Ishikawa (cell line): ENCODE measurements at regions not wholly inside any gene's neighbourhood (a gene's known extent, or its start where the extent isn't known, plus 50 kb on each side); places are given as distances from the start of the nearest gene placed in this dataset.

Experiments
- CEBPB ChIP-seq: IDR thresholded peaks from 2 replicates; pipeline ENCODE4 v1.6.1; 2012
- CREB1 ChIP-seq: IDR thresholded peaks from 2 replicates; pipeline ENCODE4 v1.6.1; 2012; ENCODE audit warnings: low read depth
- EGR1 ChIP-seq: IDR thresholded peaks from 2 replicates; pipeline ENCODE4 v1.6.1; 2012
- EP300 ChIP-seq: IDR thresholded peaks from 2 replicates; pipeline ENCODE4 v1.6.1; 2012; ENCODE audit warnings: borderline replicate concordance
- FOXM1 ChIP-seq: IDR thresholded peaks from 2 replicates; pipeline ENCODE4 v1.6.1; 2012; ENCODE audit warnings: low read depth, borderline replicate concordance
- MAX ChIP-seq: IDR thresholded peaks from 2 replicates; pipeline ENCODE4 v1.6.1; 2012
- NFIC ChIP-seq: IDR thresholded peaks from 2 replicates; pipeline ENCODE4 v1.6.1; 2012
- RAD21 ChIP-seq: IDR thresholded peaks from 2 replicates; pipeline ENCODE4 v1.6.1; 2012; ENCODE audit warnings: low read depth
- REST ChIP-seq: IDR thresholded peaks from 2 replicates; pipeline ENCODE4 v1.6.1; 2012; ENCODE audit warnings: low read depth, mild to moderate bottlenecking
- TAF1 ChIP-seq: IDR thresholded peaks from 2 replicates; pipeline ENCODE4 v1.6.1; 2012; ENCODE audit warnings: low read depth, mild to moderate bottlenecking
- TCF12 ChIP-seq: IDR thresholded peaks from 2 replicates; pipeline ENCODE4 v1.6.1; 2012; ENCODE audit warnings: low read depth
- TEAD4 ChIP-seq: IDR thresholded peaks from 2 replicates; pipeline ENCODE4 v1.6.1; 2012
- USF1 ChIP-seq: IDR thresholded peaks from 2 replicates; pipeline ENCODE4 v1.6.1; 2012
- YY1 ChIP-seq: IDR thresholded peaks from 2 replicates; pipeline ENCODE4 v1.6.1; 2012; ENCODE audit warnings: low read depth
- ZBTB7A ChIP-seq: IDR thresholded peaks from 2 replicates; pipeline ENCODE4 v1.6.1; 2012; ENCODE audit warnings: low read depth

GRCh38 chr2:219748671-219749570 is 121.5 kb downstream of the SLC4A3 start:
- TF ChIP-seq FOXM1 (no peak), TEAD4 (no peak), EGR1 (no peak), CREB1 (no peak), ZBTB7A (no peak), TCF12 (no peak), NFIC (no peak), MAX (no peak), REST (no peak), USF1 (no peak), TAF1 (no peak), EP300 (no peak), CEBPB (no peak), YY1 (no peak), RAD21 (no peak)

DNA sequence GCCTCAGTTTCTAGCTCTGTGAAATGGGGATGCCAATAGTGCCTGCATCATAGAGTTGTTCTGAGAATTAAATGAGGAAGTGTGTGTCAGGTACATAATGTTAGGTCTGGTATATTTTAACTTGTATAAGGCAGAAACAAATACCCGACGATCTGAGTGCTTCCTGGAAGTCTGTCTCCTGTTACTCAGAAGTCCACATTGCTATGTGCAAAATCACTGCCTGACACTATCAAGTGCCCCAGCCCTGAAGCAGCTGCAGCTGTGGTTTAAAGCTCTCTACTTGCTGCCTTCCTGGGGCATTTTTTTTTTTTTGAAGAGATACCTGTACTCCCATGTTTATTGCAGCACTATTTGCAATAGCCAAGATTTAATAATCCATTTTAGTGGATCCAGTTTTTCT is 125.3 kb downstream of the SLC4A3 start:
- no peak for TF ChIP-seq TAF1
- no peak for TF ChIP-seq EP300
- TF ChIP-seq USF1 = no peak
- TF ChIP-seq YY1 = no peak
- TF ChIP-seq TEAD4 = no peak

DNA sequence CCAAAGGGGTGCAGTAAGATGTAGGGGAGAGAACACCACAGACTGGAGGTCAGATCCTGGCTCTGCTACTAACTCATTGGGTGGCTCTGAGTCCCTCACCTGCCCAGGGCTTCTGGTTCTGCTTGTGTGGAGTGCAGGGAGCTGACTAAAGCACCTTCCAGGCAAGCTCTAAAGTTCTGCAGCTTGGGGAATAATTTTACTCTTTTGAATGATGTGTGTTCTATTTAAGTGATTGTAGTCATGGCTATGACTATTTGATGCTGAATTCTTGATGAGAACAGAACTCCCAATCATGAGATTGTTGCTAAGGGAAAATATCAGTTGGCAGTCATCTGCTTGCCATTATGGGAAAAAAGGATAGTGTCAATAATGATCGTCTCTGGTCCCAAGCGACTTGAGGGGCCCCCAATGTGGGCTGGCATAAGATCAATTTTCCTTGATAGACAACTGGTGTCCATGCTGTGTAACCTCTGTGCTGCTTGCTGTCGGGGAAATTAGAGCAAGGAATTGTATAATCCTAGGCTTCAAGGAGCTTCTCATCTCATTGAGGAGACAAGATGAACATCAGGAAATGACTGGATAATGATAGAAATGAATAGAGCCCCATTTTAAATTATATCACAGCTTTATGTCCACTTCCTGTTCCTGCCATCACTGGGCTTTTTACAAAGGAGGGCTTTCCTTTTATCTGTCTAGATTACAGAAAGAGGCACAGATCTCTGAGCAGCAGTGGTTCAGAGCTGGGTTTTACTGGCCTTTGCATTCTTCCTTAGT is 131.7 kb downstream of the SLC4A3 start:
- TF ChIP-seq NFIC (no peak), REST (no peak), CREB1 (no peak), CEBPB (no peak), RAD21 (no peak), TCF12 (no peak), EGR1 (no peak), YY1 (no peak), TEAD4 (no peak), FOXM1 (no peak), USF1 (no peak), TAF1 (no peak), ZBTB7A (no peak), EP300 (no peak), MAX (no peak)

DNA sequence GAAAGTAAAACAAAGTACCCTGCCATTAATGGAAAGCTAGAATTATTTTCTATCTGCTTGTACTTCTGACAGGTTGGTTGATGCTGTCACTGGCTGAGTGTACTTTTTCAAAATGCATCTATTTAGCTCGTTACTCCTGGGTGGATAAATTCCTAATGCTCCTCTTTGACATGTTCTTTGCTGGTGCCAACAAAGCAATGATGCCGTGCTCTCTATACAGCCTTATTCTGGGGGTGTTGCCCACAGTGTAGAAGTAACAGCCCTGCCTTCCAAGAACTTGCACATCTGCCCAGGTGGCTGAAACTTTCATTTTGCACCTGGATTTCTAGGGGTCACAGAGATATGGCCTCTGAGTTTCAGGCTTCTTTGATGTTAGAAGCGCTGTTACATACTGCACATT is 132.4 kb downstream of the SLC4A3 start:
- no peak for TF ChIP-seq EP300
- TF ChIP-seq MAX = no peak
- no peak for TF ChIP-seq ZBTB7A
- no peak for TF ChIP-seq TAF1
- no peak for TF ChIP-seq RAD21
- TF ChIP-seq USF1 = no peak
- no peak for TF ChIP-seq TEAD4
- no peak for TF ChIP-seq YY1
- no peak for TF ChIP-seq CEBPB
- no peak for TF ChIP-seq CREB1
- no peak for TF ChIP-seq NFIC
- no peak for TF ChIP-seq EGR1
